ENCODE measurements at regions not wholly inside any gene's neighbourhood (a gene's known extent, or its start where the extent isn't known, plus 50 kb on each side); places are given as distances from the start of the nearest gene placed in this dataset.
"Not testable (repeated sequence)": the region's sequence is repeated elsewhere in the genome, so short reads cannot be mapped to it uniquely, and the experiment has no call there.

- Histone ChIP-seq H3K27me3 (ENCODE audit: insufficient read depth, poor library complexity, severe bottlenecking) (no peaks in the 10 kb centered on the region), H3K4me3 (ENCODE audit: severe bottlenecking) (no peak overlapping the region), H3K9me3 (ENCODE audit: severe bottlenecking) (no peaks in the 10 kb centered on the region), H3K36me3 (ENCODE audit: low read depth) (no peaks in the 10 kb centered on the region), H3K4me1 (ENCODE audit: insufficient read depth, poor library complexity, severe bottlenecking) (peaks cover 2% of the 10 kb centered on the region), H3K27ac (ENCODE audit: poor library complexity, severe bottlenecking) (no peak overlapping the region)
- TF ChIP-seq, protein P1, sequence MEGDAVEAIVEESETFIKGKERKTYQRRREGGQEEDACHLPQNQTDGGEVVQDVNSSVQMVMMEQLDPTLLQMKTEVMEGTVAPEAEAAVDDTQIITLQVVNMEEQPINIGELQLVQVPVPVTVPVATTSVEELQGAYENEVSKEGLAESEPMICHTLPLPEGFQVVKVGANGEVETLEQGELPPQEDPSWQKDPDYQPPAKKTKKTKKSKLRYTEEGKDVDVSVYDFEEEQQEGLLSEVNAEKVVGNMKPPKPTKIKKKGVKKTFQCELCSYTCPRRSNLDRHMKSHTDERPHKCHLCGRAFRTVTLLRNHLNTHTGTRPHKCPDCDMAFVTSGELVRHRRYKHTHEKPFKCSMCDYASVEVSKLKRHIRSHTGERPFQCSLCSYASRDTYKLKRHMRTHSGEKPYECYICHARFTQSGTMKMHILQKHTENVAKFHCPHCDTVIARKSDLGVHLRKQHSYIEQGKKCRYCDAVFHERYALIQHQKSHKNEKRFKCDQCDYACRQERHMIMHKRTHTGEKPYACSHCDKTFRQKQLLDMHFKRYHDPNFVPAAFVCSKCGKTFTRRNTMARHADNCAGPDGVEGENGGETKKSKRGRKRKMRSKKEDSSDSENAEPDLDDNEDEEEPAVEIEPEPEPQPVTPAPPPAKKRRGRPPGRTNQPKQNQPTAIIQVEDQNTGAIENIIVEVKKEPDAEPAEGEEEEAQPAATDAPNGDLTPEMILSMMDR (IDR thresholded peaks at IDR 0.05; ENCODE audit: poor library complexity, severe bottlenecking): no peak
- DNase-seq (ENCODE audit: low spot score) (no peak), ATAC-seq (ENCODE audit: low read depth) (no peak)
Observed at GRCh38 chr1:199914546-199914945, 113.0 kb upstream of the NR5A2 start.

DNA sequence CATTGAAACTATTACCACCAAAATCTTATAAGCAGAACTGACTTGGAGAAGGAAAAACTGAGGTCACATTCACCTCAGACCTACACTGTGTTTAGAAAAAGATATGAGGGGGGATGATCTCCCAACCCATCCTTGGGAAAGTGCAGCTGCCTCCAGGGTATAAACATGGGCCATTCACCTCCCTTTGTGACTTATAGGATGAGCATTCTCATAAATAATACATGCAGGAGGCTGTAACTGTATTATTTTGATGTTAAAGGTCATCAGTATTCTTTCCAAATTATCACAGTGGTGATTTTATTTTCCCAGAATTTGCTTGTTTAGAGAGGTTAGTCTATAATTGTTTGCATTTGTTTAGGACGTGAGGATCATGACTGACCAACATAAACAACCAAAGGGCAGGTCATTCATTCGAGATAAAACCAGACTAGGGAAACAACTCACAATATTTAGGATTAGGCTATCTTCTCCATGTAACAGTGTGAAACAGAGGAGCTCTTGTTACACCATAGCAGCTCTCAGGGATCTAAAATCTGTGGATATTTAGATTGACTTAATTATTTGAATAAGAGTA is 109.2 kb upstream of the NR5A2 start:
- TF ChIP-seq, protein P1 (IDR thresholded peaks at IDR 0.05; ENCODE audit: poor library complexity, severe bottlenecking): no peak
- no peaks in the 10 kb centered on the region for H3K27me3 ChIP-seq (ENCODE audit: insufficient read depth, poor library complexity, severe bottlenecking)

DNA sequence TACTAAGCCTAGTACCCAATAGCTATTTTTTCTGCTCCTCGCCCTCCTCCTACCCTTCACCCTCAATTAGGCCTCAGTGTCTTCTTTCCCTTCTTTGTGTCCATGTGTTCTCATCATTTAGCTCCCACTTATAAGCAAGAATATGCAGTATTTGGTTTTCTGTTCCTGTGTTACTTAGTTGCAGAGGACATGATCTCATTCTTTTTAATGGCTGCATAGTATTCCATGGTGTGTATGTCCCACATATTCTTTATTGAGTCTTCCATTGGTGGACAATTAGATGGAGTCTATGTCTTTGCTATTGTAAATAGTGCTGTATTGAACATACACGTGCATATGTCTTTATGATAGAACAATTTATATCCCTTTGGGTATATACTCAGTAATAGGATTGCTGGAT is 106.9 kb upstream of the NR5A2 start:
- Histone ChIP-seq H3K9me3 (ENCODE audit: severe bottlenecking) (no peaks in the 10 kb centered on the region), H3K4me1 (ENCODE audit: insufficient read depth, poor library complexity, severe bottlenecking) (no peaks in the 10 kb centered on the region), H3K36me3 (ENCODE audit: low read depth) (no peaks in the 10 kb centered on the region), H3K27ac (ENCODE audit: poor library complexity, severe bottlenecking) (no peak overlapping the region), H3K4me3 (ENCODE audit: severe bottlenecking) (no peak overlapping the region), H3K27me3 (ENCODE audit: insufficient read depth, poor library complexity, severe bottlenecking) (no peaks in the 10 kb centered on the region)
- DNase-seq (ENCODE audit: low spot score) (no peak), ATAC-seq (ENCODE audit: low read depth) (no peak)
- TF ChIP-seq, protein P1 (IDR thresholded peaks at IDR 0.05; ENCODE audit: poor library complexity, severe bottlenecking): no peak

More for the DNA sequence above, 109.2 kb upstream of the NR5A2 start:
- H3K9me3 ChIP-seq (ENCODE audit: severe bottlenecking): no peaks in the 10 kb centered on the region
- no peaks in the 10 kb centered on the region for H3K36me3 ChIP-seq (ENCODE audit: low read depth)
- no peaks in the 10 kb centered on the region for H3K4me1 ChIP-seq (ENCODE audit: insufficient read depth, poor library complexity, severe bottlenecking)
- ATAC-seq (ENCODE audit: low read depth) (no peak), DNase-seq (ENCODE audit: low spot score) (no peak)
- no peak overlapping the region for H3K27ac ChIP-seq (ENCODE audit: poor library complexity, severe bottlenecking)
- no peak overlapping the region for H3K4me3 ChIP-seq (ENCODE audit: severe bottlenecking)

DNA sequence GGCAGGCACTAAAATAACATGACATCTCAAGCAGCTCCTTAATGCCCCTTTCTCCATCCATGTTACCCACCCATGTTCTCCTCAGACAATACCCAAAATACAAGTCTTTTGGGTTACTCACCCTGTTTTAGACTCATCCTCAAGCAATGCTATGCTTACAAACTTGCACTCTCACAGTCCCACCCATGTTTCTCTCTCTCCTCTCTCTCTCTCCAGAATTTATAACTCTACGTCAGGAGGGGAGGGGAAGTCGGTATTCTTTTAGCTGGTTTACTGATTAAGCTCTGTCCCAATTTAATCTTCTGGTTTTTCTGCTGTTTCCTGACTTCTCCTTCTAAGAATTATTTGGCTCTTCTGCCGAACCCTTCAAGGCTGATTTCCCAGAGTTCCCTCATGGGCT is 98.0 kb upstream of the NR5A2 start:
- H3K4me1 ChIP-seq (ENCODE audit: insufficient read depth, poor library complexity, severe bottlenecking): no peaks in the 10 kb centered on the region
- H3K36me3 ChIP-seq (ENCODE audit: low read depth): no peaks in the 10 kb centered on the region
- no peaks in the 10 kb centered on the region for H3K9me3 ChIP-seq (ENCODE audit: severe bottlenecking)
- ATAC-seq (ENCODE audit: low read depth) (no peak), DNase-seq (ENCODE audit: low spot score) (no peak)
- TF ChIP-seq, protein P1 (IDR thresholded peaks at IDR 0.05; ENCODE audit: poor library complexity, severe bottlenecking): no peak
- H3K4me3 ChIP-seq (ENCODE audit: severe bottlenecking): no peak overlapping the region
- H3K27ac ChIP-seq (ENCODE audit: poor library complexity, severe bottlenecking): no peak overlapping the region
- no peaks in the 10 kb centered on the region for H3K27me3 ChIP-seq (ENCODE audit: insufficient read depth, poor library complexity, severe bottlenecking)

DNA sequence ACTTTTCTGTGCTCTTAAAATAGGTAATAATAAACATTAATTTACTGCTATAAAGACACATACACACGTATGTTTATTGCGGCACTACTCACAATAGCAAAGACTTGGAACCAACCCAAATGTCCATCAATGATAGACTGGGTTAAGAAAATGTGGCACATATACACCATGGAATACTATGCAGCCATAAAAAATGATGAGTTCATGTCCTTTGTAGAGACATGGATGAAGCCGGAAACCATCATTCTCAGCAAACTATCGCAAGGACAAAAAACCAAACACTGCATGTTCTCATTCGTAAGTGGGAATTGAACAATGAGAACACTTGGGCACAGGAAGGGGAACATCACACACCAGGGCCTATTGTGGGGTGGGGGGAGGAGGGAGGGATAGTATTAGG is 97.4 kb upstream of the NR5A2 start:
- not testable (repeated sequence) for H3K36me3 ChIP-seq (ENCODE audit: low read depth); H3K4me3 ChIP-seq (ENCODE audit: severe bottlenecking); ATAC-seq (ENCODE audit: low read depth); H3K4me1 ChIP-seq (ENCODE audit: insufficient read depth, poor library complexity, severe bottlenecking); H3K27ac ChIP-seq (ENCODE audit: poor library complexity, severe bottlenecking); H3K9me3 ChIP-seq (ENCODE audit: severe bottlenecking); DNase-seq (ENCODE audit: low spot score); H3K27me3 ChIP-seq (ENCODE audit: insufficient read depth, poor library complexity, severe bottlenecking)
